ENCODE measurements at regions not wholly inside any gene's neighbourhood (a gene's known extent, or its start where the extent isn't known, plus 50 kb on each side); places are given as distances from the start of the nearest gene placed in this dataset.

- TF ChIP-seq DPF2 (CRISPR knock-in tag; IDR thresholded peaks at IDR 0.05; ENCODE audit: borderline replicate concordance, low read depth) = no peak
- TF ChIP-seq ZNF839 (CRISPR knock-in tag; IDR thresholded peaks at IDR 0.05; ENCODE audit: borderline replicate concordance) = no peak
- TF ChIP-seq, protein P1, sequence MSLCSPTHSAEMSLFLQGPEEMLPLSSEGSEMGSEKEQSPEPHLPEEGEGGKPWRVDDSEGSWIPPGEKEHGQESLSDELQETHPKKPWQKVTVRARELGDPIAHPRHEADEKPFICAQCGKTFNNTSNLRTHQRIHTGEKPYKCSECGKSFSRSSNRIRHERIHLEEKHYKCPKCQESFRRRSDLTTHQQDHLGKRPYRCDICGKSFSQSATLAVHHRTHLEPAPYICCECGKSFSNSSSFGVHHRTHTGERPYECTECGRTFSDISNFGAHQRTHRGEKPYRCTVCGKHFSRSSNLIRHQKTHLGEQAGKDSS (CRISPR knock-in tag; IDR thresholded peaks at IDR 0.05; ENCODE audit: borderline replicate concordance, low read depth) = no peak
- TF ChIP-seq MAZ (IDR thresholded peaks at IDR 0.05; ENCODE audit: borderline replicate concordance, low read depth, low read length) = no peak
- TF ChIP-seq MAZ (CRISPR knock-in tag; IDR thresholded peaks at IDR 0.05; ENCODE audit: low read depth) = no peak
- no peak for TF ChIP-seq THYN1 (CRISPR knock-in tag; IDR thresholded peaks at IDR 0.05; ENCODE audit: borderline replicate concordance, low read depth)
- TF ChIP-seq ZFYVE20 (CRISPR knock-in tag; IDR thresholded peaks at IDR 0.05; ENCODE audit: borderline replicate concordance, low read depth) = no peak
- no peak for TF ChIP-seq KDM4B (CRISPR knock-in tag; IDR thresholded peaks at IDR 0.05)
- TF ChIP-seq, protein P2, sequence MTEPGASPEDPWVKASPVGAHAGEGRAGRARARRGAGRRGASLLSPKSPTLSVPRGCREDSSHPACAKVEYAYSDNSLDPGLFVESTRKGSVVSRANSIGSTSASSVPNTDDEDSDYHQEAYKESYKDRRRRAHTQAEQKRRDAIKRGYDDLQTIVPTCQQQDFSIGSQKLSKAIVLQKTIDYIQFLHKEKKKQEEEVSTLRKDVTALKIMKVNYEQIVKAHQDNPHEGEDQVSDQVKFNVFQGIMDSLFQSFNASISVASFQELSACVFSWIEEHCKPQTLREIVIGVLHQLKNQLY (CRISPR knock-in tag; IDR thresholded peaks at IDR 0.05) = no peak
- no peak for TF ChIP-seq ATAD3A (CRISPR knock-in tag; IDR thresholded peaks at IDR 0.05)
- TF ChIP-seq, protein P3, sequence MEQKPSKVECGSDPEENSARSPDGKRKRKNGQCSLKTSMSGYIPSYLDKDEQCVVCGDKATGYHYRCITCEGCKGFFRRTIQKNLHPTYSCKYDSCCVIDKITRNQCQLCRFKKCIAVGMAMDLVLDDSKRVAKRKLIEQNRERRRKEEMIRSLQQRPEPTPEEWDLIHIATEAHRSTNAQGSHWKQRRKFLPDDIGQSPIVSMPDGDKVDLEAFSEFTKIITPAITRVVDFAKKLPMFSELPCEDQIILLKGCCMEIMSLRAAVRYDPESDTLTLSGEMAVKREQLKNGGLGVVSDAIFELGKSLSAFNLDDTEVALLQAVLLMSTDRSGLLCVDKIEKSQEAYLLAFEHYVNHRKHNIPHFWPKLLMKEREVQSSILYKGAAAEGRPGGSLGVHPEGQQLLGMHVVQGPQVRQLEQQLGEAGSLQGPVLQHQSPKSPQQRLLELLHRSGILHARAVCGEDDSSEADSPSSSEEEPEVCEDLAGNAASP (CRISPR knock-in tag; IDR thresholded peaks at IDR 0.05; ENCODE audit: borderline replicate concordance) = no peak
Observed at GRCh38 chrX:35675151-35675550, 123.0 kb upstream of the MAGEB16 start (continued).

GRCh38 chrX:35680940-35681346 is 117.2 kb upstream of the MAGEB16 start:
- ATAC-seq = no peak
- H4K20me1 ChIP-seq (ENCODE audit: insufficient read depth, low read length) = no peaks in the 10 kb centered on the region
- H3K9me3 ChIP-seq (ENCODE audit: low read length) = no peaks in the 10 kb centered on the region
- no peak for FAIRE-seq
- no peak overlapping the region for H3K4me2 ChIP-seq (ENCODE audit: low read depth, low read length)
- no TSS peak for BruUV-seq (replicated peaks)
- no peak overlapping the region for H3K4me3 ChIP-seq (replicated peaks in 1 of 3; ENCODE audit: insufficient read depth in 1 of 3, low read depth in 2 of 3, low read length in 3 of 3)
- H3K9ac ChIP-seq (ENCODE audit: insufficient read depth, low read depth, low read length) = no peak overlapping the region
- no peaks in the 10 kb centered on the region for H3K36me3 ChIP-seq (replicated peaks in 1 of 2; ENCODE audit: control insufficient read depth in 1 of 2, insufficient read depth in 2 of 2, low read length in 2 of 2)
- 29% methylated on average over 3 of the region's 3 CpGs for WGBS (ENCODE audit: low lambda C conversion rate)
- H3K79me2 ChIP-seq (ENCODE audit: insufficient read depth, low read length) = no peaks in the 10 kb centered on the region
- CTCF ChIA-PET (ENCODE audit: low intra/inter-chr PET ratio, low total read pairs) = no interaction called here
- H3K27ac ChIP-seq (ENCODE audit: extremely low read length, insufficient read depth, low read length) = no peak overlapping the region
- no peaks in the 10 kb centered on the region for H3K4me1 ChIP-seq (ENCODE audit: insufficient read depth, low read length)
- DNase-seq (ENCODE audit: low spot score) = no peak
- POLR2A ChIA-PET = no interaction called here
- intact Hi-C loops (cut with micrococcal nuclease; ENCODE audit: unreplicated experiment) = no loop called here
- no peak overlapping the region for H2AFZ ChIP-seq (ENCODE audit: low read length)
- in situ Hi-C loops (cut with HindIII; ENCODE audit: extremely low pct_ligation_motif_present, low pct_unique_long_range_greater_than_20kb) = no loop called here
- H3K27me3 ChIP-seq (ENCODE audit: control insufficient read depth in 1 of 2, insufficient read depth in 2 of 2, low read length in 2 of 2) = no peaks in the 10 kb centered on the region
- TF ChIP-seq ZNF678 (CRISPR knock-in tag; IDR thresholded peaks at IDR 0.05) (no peak), KDM5A (IDR thresholded peaks at IDR 0.05; ENCODE audit: borderline replicate concordance, low read length) (no peak), ZNF564 (CRISPR knock-in tag; IDR thresholded peaks at IDR 0.05) (no peak)
- TF ChIP-seq, protein P4, sequence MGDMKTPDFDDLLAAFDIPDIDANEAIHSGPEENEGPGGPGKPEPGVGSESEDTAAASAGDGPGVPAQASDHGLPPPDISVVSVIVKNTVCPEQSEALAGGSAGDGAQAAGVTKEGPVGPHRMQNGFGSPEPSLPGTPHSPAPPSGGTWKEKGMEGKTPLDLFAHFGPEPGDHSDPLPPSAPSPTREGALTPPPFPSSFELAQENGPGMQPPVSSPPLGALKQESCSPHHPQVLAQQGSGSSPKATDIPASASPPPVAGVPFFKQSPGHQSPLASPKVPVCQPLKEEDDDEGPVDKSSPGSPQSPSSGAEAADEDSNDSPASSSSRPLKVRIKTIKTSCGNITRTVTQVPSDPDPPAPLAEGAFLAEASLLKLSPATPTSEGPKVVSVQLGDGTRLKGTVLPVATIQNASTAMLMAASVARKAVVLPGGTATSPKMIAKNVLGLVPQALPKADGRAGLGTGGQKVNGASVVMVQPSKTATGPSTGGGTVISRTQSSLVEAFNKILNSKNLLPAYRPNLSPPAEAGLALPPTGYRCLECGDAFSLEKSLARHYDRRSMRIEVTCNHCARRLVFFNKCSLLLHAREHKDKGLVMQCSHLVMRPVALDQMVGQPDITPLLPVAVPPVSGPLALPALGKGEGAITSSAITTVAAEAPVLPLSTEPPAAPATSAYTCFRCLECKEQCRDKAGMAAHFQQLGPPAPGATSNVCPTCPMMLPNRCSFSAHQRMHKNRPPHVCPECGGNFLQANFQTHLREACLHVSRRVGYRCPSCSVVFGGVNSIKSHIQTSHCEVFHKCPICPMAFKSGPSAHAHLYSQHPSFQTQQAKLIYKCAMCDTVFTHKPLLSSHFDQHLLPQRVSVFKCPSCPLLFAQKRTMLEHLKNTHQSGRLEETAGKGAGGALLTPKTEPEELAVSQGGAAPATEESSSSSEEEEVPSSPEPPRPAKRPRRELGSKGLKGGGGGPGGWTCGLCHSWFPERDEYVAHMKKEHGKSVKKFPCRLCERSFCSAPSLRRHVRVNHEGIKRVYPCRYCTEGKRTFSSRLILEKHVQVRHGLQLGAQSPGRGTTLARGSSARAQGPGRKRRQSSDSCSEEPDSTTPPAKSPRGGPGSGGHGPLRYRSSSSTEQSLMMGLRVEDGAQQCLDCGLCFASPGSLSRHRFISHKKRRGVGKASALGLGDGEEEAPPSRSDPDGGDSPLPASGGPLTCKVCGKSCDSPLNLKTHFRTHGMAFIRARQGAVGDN (CRISPR knock-in tag; IDR thresholded peaks at IDR 0.05) = no peak

Data from HepG2 (cell line).